PC-3 (cell line): ENCODE measurements at regions not wholly inside any gene's neighbourhood (a gene's known extent, or its start where the extent isn't known, plus 50 kb on each side); places are given as distances from the start of the nearest gene placed in this dataset.

Source experiments
- ATAC-seq: fragments of 200-7000 bp; cut with Tn5 transposase; 2 replicates; pipeline ENCODE4 v1.9.1; 2020; ENCODE audit warnings: mild to moderate bottlenecking, moderate library complexity
- BruUV-seq: library from RNA; stranded (reverse); fragments of 400-500 nt; replicated peaks from 2 replicates; lab custom pipeline; 2021; lab: Mats Ljungman, UMichigan
- CTCF ChIA-PET: fragments of 300-600 bp; sonication (Branson Sonifier 250); formaldehyde crosslinking; loops from one replicate; lab custom pipeline; 2022; ENCODE audit warnings: antibody characterized with exemption; lab: Charles Lee
- POLR2A ChIA-PET: fragments of 300-600 bp; sonication (Branson Sonifier 250); formaldehyde crosslinking; loops from one replicate; lab custom pipeline; 2022; ENCODE audit warnings: antibody characterized with exemption; ENCODE audit not compliant: unreplicated experiment; lab: Charles Lee
- DNase-seq: peaks from one replicate; pipeline ENCODE4 v3.0.0-alpha.2; 2015
- H2AFZ ChIP-seq: fragments of 300-600 bp; sonication (generic); 2 replicates; pipeline ENCODE4 v1.6.0; 2016; ENCODE audit warnings: antibody characterized with exemption, low read length
- H3F3A ChIP-seq: fragments of 300-600 bp; sonication (generic); one replicate; pipeline ENCODE4 v1.6.0; 2017; ENCODE audit warnings: antibody characterized with exemption, low read length, control low read depth, mild to moderate bottlenecking; ENCODE audit not compliant: unreplicated experiment
- H3K27ac ChIP-seq: fragments of 300-600 bp; sonication (generic); 2 replicates; pipeline ENCODE4 v1.5.1; 2016; ENCODE audit warnings: mild to moderate bottlenecking, low read length
- H3K27me3 ChIP-seq: fragments of 300-600 bp; sonication (generic); 2 replicates; pipeline ENCODE4 v1.6.1; 2016; ENCODE audit warnings: low read length, mixed read lengths
- H3K36me3 ChIP-seq: fragments of 300-600 bp; sonication (generic); 2 replicates; pipeline ENCODE4 v1.6.1; 2016; ENCODE audit warnings: low read depth, mixed run types, low read length, mixed read lengths
- H3K4me1 ChIP-seq: fragments of 300-600 bp; sonication (generic); 2 replicates; pipeline ENCODE4 v1.5.1; 2016; ENCODE audit warnings: low read length; ENCODE audit not compliant: insufficient read depth
- H3K4me2 ChIP-seq: fragments of 300-600 bp; sonication (generic); 2 replicates; pipeline ENCODE4 v1.6.0; 2016; ENCODE audit warnings: low read length
- H3K4me3 ChIP-seq: fragments of 300-600 bp; sonication (generic); 2 replicates; pipeline ENCODE4 v1.5.1; 2016; ENCODE audit warnings: mild to moderate bottlenecking, low read length, mixed read lengths
- H3K79me2 ChIP-seq: fragments of 300-600 bp; sonication (generic); 2 replicates; pipeline ENCODE4 v1.6.1; 2017; ENCODE audit warnings: low read length, mixed read lengths
- H3K9ac ChIP-seq: fragments of 300-600 bp; sonication (generic); 2 replicates; pipeline ENCODE4 v1.6.0; 2016; ENCODE audit warnings: mild to moderate bottlenecking, low read length
- H3K9me2 ChIP-seq: fragments of 300-600 bp; sonication (generic); replicated peaks from 2 replicates; pipeline ENCODE4 v1.6.1; 2016; ENCODE audit warnings: mixed run types, low read length, mixed read lengths
- H3K9me3 ChIP-seq: fragments of 300-600 bp; sonication (generic); 2 replicates; pipeline ENCODE4 v1.6.1; 2016; ENCODE audit warnings: low read length, mixed read lengths
- H4K20me1 ChIP-seq: fragments of 300-600 bp; sonication (generic); 2 replicates; pipeline ENCODE4 v1.6.1; 2016; ENCODE audit warnings: low read length, mixed read lengths
- EZH2 ChIP-seq: fragments of 300-600 bp; sonication (generic); IDR thresholded peaks from one replicate; pipeline ENCODE4 v1.6.1; 2017; ENCODE audit warnings: antibody characterized with exemption, mild to moderate bottlenecking, low read length; ENCODE audit not compliant: unreplicated experiment
- EZH2phosphoT487 ChIP-seq: fragments of 300-600 bp; sonication (generic); IDR thresholded peaks from 2 replicates; pipeline ENCODE4 v1.6.1; 2018; ENCODE audit warnings: mild to moderate bottlenecking, antibody characterized with exemption, low read length, borderline replicate concordance
- intact Hi-C: fragments of 100-400 bp; cut with micrococcal nuclease; formaldehyde crosslinking; loops from 2 replicates; pipeline ENCODE4 v1.9.0; 2023
- TF ChIP-seq, protein P1 (sequence below): fragments of 300-600 bp; sonication (generic); conservative IDR thresholded peaks from 2 replicates; pipeline ENCODE4 v1.5.1; 2017; ENCODE audit warnings: antibody characterized with exemption, low read depth, mild to moderate bottlenecking, low read length

GRCh38 chr1:83075107-83075506 lies 923.8 kb downstream of the TTLL7 start:
- BruUV-seq = no TSS peak
- H3K36me3 ChIP-seq = no peaks in the 10 kb centered on the region
- ChIA-PET CTCF (no interaction called here), POLR2A (no interaction called here)
- DNase-seq = no peak
- no peaks in the 10 kb centered on the region for H3K79me2 ChIP-seq
- H3K9ac ChIP-seq = no peak overlapping the region
- H3K4me1 ChIP-seq = no peaks in the 10 kb centered on the region
- H3K4me3 ChIP-seq = no peak overlapping the region
- no peak overlapping the region for H3K4me2 ChIP-seq
- H2AFZ ChIP-seq = no peak overlapping the region
- no peak for ATAC-seq
- H3K27ac ChIP-seq = no peak overlapping the region
- H4K20me1 ChIP-seq = no peaks in the 10 kb centered on the region
- TF ChIP-seq EZH2 (no peak), EZH2phosphoT487 (no peak)
- TF ChIP-seq, protein P1, sequence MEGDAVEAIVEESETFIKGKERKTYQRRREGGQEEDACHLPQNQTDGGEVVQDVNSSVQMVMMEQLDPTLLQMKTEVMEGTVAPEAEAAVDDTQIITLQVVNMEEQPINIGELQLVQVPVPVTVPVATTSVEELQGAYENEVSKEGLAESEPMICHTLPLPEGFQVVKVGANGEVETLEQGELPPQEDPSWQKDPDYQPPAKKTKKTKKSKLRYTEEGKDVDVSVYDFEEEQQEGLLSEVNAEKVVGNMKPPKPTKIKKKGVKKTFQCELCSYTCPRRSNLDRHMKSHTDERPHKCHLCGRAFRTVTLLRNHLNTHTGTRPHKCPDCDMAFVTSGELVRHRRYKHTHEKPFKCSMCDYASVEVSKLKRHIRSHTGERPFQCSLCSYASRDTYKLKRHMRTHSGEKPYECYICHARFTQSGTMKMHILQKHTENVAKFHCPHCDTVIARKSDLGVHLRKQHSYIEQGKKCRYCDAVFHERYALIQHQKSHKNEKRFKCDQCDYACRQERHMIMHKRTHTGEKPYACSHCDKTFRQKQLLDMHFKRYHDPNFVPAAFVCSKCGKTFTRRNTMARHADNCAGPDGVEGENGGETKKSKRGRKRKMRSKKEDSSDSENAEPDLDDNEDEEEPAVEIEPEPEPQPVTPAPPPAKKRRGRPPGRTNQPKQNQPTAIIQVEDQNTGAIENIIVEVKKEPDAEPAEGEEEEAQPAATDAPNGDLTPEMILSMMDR = no peak
- H3K27me3 ChIP-seq = no peaks in the 10 kb centered on the region
- H3K9me3 ChIP-seq = no peaks in the 10 kb centered on the region
- intact Hi-C loops = no loop called here
- H3K9me2 ChIP-seq = 0 out of 2 replicates have a peak, but pooled peaks cover 3% of the 10 kb centered on the region
- no peaks in the 10 kb centered on the region for H3F3A ChIP-seq

DNA sequence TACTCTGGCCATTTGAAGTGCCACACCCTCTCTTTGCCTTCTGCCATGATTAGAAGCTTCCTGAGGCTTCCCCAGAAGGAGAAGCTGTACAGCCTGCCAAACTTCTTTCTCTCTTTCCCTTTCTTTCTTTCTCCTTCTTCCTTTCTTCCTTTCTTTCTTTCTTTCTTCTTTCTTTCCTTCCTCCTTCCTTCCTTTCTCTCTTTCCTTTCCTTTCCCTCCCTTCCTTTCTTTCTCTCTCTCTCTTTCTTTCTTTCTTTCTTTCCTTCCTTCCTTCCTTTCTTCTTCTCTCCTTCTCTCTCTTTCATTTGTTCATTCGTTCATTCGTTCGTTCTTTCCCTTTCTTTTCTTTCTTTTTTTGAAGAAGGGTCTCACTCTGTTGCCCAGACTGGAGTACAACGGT lies 931.0 kb downstream of the TTLL7 start:
- Histone ChIP-seq H3K4me1 (no peaks in the 10 kb centered on the region), H3K9me2 (0 out of 2 replicates have a peak, but pooled peaks cover 4% of the 10 kb centered on the region), H4K20me1 (no peaks in the 10 kb centered on the region), H3K9me3 (no peaks in the 10 kb centered on the region), H3K4me3 (no peak overlapping the region), H3K27me3 (no peaks in the 10 kb centered on the region), H3K79me2 (no peaks in the 10 kb centered on the region), H3K9ac (no peak overlapping the region), H2AFZ (no peak overlapping the region), H3F3A (no peaks in the 10 kb centered on the region), H3K4me2 (no peak overlapping the region), H3K36me3 (no peaks in the 10 kb centered on the region; the same call in 1 of the 2 replicates), H3K27ac (no peak overlapping the region)
- no peak for ATAC-seq
- intact Hi-C loops = no loop called here
- no TSS peak for BruUV-seq
- CTCF ChIA-PET = no interaction called here
- no peak for DNase-seq
- POLR2A ChIA-PET = no interaction called here
- TF ChIP-seq, protein P1 = no peak
- no peak for TF ChIP-seq EZH2
- no peak for TF ChIP-seq EZH2phosphoT487

DNA sequence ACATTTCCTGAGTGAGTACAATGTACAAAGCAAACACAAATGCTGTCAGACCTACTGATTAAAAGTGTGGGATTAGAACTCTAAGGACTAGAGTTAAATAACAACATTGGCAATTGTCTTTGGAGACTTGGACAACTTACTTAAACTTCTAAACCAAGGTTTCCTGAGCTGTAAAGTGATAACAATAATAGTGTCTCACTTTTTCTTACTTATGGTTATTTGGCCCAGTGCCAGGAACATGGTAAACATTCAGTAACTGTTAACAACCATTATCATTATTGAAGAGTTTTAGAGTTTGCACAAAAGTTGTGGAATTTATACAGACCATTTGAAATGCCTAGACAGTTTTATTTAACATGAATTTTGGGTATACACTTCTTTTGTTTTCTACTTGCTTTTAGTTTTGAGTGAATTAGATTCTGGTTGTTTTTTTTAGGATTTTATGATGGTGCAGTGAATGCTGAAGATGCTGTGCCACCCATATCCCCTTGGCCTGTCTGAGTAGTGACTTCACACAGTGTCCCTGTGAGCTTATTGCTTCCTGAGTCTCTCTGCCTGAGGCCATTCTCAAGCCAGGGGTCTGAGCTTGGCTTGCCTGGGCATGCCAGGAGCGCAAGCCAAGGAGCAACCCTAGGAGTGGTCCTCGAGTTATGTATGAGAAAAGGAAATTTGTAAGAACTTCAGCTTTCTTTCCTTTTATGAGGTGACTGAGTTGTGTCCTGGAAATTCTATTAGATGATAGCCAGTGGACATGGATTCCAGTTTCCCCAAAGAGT lies 932.8 kb downstream of the TTLL7 start:
- H2AFZ ChIP-seq = no peak overlapping the region
- H3K4me3 ChIP-seq = no peak overlapping the region
- no peaks in the 10 kb centered on the region; the same call in 1 of the 2 replicates for H3K36me3 ChIP-seq
- no TSS peak for BruUV-seq
- no peak overlapping the region for H3K27ac ChIP-seq
- H3K4me1 ChIP-seq = no peaks in the 10 kb centered on the region
- H3K9me2 ChIP-seq = 0 out of 2 replicates have a peak, but pooled peaks cover 4% of the 10 kb centered on the region
- intact Hi-C loops = no loop called here
- no peaks in the 10 kb centered on the region for H3K79me2 ChIP-seq
- CTCF ChIA-PET = no interaction called here
- no peak overlapping the region for H3K9ac ChIP-seq
- no peaks in the 10 kb centered on the region for H4K20me1 ChIP-seq
- no peak for DNase-seq
- no peak for TF ChIP-seq EZH2phosphoT487
- no peak for TF ChIP-seq EZH2
- TF ChIP-seq, protein P1 = no peak
- H3K27me3 ChIP-seq = no peaks in the 10 kb centered on the region
- POLR2A ChIA-PET = no interaction called here
- no peaks in the 10 kb centered on the region for H3F3A ChIP-seq
- no peaks in the 10 kb centered on the region for H3K9me3 ChIP-seq
- no peak for ATAC-seq
- H3K4me2 ChIP-seq = no peak overlapping the region
